NB4 (cell line): ENCODE measurements at regions not wholly inside any gene's neighbourhood (a gene's known extent, or its start where the extent isn't known, plus 50 kb on each side); places are given as distances from the start of the nearest gene placed in this dataset.
"Not testable (repeated sequence)": the region's sequence is repeated elsewhere in the genome, so short reads cannot be mapped to it uniquely, and the experiment has no call there.

Experiments
- DNase-seq: peaks from one replicate; pipeline ENCODE4 v3.0.0; 2010; ENCODE audit warnings: low read depth
- H3K4me3 ChIP-seq: one replicate; pipeline ENCODE4 v1.5.1; 2011; ENCODE audit warnings: mild to moderate bottlenecking, low read depth, low read length, moderate library complexity
- MYC ChIP-seq: IDR thresholded peaks from 2 replicates; pipeline ENCODE4 v1.6.1; 2011; ENCODE audit warnings: low read depth, low read length
- POLR2A ChIP-seq: IDR thresholded peaks from 2 replicates; pipeline ENCODE4 v1.6.1; 2011; ENCODE audit warnings: mild to moderate bottlenecking; ENCODE audit not compliant: insufficient read length; ENCODE audit errors: extremely low read depth
- TF ChIP-seq, protein P1 (sequence below): IDR thresholded peaks from 2 replicates; pipeline ENCODE4 v1.6.1; 2011; ENCODE audit warnings: low read depth, low read length
- TF ChIP-seq, protein P2 (sequence below): IDR thresholded peaks from one replicate; pipeline ENCODE4 v1.5.1; 2012; ENCODE audit warnings: low read depth, low read length

DNA sequence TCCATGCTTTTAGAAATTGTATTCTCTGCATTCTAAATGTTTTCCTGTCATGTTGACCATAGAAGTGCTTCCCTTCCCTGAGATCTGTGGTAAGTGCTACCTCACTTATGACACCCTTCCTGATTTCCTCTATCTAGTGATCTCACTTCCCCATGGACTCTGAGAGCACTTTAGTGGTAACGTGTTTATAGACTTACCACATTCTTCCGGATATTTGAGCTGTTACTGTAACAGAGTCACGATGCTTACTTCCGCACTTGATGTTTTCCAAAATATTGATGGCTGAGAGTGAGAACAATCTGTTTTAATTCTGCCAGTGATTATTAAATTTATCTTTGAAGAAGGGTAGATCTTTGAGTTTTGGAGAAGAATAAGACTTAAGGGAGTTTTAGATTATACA is 60.1 kb upstream of the NAMPT start:
- TF ChIP-seq POLR2A (no peak), MYC (no peak; the same call in 1 of the 2 replicates)
- TF ChIP-seq, protein P1, sequence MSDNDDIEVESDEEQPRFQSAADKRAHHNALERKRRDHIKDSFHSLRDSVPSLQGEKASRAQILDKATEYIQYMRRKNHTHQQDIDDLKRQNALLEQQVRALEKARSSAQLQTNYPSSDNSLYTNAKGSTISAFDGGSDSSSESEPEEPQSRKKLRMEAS = peak; percentile 52; the same call in 1 of the 2 replicates
- TF ChIP-seq, protein P2, sequence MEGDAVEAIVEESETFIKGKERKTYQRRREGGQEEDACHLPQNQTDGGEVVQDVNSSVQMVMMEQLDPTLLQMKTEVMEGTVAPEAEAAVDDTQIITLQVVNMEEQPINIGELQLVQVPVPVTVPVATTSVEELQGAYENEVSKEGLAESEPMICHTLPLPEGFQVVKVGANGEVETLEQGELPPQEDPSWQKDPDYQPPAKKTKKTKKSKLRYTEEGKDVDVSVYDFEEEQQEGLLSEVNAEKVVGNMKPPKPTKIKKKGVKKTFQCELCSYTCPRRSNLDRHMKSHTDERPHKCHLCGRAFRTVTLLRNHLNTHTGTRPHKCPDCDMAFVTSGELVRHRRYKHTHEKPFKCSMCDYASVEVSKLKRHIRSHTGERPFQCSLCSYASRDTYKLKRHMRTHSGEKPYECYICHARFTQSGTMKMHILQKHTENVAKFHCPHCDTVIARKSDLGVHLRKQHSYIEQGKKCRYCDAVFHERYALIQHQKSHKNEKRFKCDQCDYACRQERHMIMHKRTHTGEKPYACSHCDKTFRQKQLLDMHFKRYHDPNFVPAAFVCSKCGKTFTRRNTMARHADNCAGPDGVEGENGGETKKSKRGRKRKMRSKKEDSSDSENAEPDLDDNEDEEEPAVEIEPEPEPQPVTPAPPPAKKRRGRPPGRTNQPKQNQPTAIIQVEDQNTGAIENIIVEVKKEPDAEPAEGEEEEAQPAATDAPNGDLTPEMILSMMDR = no peak

DNA sequence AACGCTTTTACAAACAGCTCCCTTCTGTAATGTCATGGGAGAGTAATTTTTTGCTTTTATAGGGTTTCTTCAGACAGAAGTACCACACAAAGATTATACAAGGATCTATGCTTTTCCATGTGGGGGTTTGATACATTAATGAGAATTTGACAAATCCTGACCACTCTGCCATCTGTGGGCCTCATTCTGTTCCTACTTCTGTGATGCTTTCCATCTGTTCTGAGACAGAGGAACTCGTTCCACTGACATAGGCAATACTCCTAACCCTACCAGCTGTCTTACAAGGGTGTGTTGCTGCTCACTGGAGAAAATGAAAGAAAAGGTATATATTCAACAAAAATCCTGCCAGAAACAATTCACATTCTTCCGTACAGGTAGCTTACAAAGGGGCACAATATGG is 59.4 kb upstream of the NAMPT start:
- no peak overlapping the region for H3K4me3 ChIP-seq
- TF ChIP-seq, protein P2 = no peak
- TF ChIP-seq, protein P1 = no peak
- TF ChIP-seq POLR2A (no peak), MYC (no peak)
- no peak for DNase-seq

More for the DNA sequence above, 60.1 kb upstream of the NAMPT start:
- DNase-seq = peak; percentile 93
- H3K4me3 ChIP-seq = no peak overlapping the region

DNA sequence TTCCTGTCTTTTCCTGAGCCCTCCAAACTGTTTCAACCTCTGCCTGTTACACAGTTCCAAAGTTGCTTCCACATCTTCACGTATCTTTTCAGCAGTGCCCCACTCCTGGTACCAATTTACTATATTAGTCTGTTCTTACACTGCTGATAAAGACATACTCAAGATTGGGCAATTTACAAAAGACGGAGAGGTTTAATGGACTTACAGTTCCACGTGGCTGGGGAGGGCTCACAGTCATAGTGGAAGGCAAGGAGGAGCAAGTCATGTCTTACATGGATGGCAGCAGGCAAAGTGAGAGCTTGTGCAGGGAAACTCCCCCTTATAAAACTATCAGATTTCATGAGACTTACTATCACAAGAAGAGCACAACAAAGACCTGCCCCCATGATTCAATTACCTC is 57.3 kb upstream of the NAMPT start:
- DNase-seq, H3K4me3 ChIP-seq: not testable (repeated sequence)

DNA sequence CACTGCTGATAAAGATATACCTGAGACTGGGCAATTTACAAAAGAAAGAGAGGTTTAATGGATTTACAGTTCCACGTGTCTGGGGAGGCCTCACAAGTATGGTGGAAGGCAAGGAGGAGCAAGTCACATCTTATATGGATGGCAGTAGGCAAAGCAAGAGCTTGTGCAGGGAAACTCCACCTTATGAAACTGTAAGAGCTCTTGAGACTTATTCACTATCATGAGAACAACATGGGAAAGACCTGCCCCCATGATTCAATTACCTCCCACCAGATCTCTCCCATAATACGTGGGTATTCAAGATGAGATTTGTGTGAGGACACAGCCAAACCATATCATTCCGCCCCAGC is 55.4 kb upstream of the NAMPT start:
- H3K4me3 ChIP-seq, DNase-seq: not testable (repeated sequence)

DNA sequence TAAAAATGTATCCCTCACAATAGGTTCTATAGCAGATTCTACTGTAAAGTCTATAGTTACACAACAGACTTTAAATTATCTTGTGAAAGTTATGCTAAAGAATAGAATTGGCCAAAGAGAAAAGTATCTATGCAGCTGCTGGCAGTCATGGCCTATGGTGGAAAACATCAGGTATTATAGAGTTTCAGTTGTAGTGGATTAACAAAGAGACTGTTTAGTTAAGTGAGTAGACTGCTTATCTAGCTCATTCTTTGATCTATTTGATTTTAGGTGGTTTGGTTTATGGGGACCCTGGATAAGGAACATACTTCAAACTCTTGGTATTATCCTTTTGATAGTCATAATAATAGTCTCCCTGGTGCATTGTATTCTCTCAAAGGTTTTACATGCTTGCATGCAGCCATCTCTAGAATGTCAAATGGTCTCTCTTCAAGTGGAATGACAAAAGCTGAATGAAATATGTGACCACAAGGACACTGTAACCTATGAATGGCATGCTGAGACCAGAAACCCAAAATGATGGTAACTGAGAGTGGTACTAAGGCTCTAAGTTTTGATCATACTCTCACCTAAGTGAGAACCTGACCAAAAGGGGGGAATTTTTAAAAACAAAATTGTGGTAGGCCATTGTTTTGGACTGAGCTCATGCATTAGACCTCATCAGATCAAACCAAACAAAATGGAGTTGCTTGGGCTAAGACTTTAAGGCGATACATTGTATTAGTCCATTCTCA is 54.9 kb upstream of the NAMPT start:
- TF ChIP-seq POLR2A = no peak
- no peak for TF ChIP-seq MYC
- TF ChIP-seq, protein P2 = no peak
- TF ChIP-seq, protein P1 = no peak
- no peak overlapping the region for H3K4me3 ChIP-seq
- no peak for DNase-seq

DNA sequence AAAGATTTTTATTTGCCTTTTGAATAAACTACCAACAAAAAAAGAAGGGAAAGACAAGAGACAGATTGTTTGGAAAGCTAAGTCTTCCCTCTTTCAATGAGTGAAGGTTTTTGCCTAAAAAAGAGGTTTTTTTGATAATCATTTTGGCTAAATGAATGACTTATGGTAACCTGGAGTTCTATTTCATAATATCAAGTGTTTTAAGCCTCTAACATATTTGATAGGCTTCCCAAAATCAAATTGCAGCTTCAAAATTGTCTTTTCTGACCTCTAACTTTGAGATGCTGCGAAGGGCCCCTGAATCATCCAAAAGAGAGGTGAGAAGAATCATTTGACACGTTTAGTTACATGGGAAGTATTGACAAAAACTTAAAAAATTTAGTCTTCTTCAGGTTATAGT is 53.0 kb upstream of the NAMPT start:
- H3K4me3 ChIP-seq = no peak overlapping the region
- TF ChIP-seq, protein P1 = no peak
- TF ChIP-seq, protein P2 = no peak
- TF ChIP-seq MYC (no peak), POLR2A (no peak)
- DNase-seq = no peak

DNA sequence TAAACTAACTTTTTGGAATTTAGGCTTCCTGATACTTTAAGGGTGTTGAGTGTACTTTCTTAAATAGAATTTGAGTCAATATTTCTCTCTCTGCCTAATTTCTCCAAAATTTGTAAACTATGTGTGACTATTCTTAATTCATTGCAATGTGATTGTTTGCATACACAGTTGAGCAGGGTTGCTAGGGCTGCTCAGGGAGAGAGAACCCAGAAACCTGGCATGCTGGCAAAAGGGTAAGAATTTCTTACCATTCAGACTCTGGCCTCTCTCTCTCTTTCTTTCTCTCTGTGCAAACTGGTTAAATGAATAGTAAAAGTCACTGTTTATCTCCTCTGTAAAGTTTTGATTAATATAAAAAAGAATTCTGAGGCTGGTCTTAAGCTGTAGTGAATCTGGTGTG is 51.0 kb upstream of the NAMPT start:
- H3K4me3 ChIP-seq = no peak overlapping the region
- no peak for TF ChIP-seq MYC
- TF ChIP-seq, protein P2 = no peak
- TF ChIP-seq POLR2A = no peak
- TF ChIP-seq, protein P1 = no peak
- DNase-seq = no peak
